ENCODE measurements at regions not wholly inside any gene's neighbourhood (a gene's known extent, or its start where the extent isn't known, plus 50 kb on each side); places are given as distances from the start of the nearest gene placed in this dataset.

DNA sequence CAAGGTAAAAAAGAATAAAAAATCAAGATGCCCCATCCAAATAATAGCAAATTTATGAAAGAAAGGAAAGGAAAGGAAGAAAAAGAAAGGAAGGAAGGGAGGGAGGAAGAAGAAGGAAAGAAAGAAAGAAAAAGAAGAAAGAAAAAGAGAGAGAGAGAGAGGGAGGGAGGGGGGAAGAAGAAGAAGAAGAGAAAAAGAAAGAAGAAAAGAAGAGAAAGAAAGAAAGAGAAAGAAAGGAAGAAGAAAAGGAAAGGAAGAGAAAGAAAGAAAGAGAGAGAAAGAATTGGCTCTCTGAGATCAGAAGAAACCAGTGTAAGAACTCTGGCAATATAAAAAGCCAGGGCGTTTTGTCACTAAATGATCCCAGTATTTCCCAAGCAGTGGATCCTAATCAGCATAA is 401.7 kb downstream of the EPHA7 start:
- no peak overlapping the region for H3K27ac ChIP-seq (ENCODE audit: low read depth in 1 of 2, low read length in 2 of 2)
- no peaks in the 10 kb centered on the region for H3K4me1 ChIP-seq (ENCODE audit: control insufficient read depth in 4 of 4, insufficient read depth in 4 of 4, low read length in 3 of 4)
- H3K4me3 ChIP-seq (ENCODE audit: low read depth in 1 of 3, low read length in 3 of 3) = no peak overlapping the region
- no peak overlapping the region for H3K9ac ChIP-seq (ENCODE audit: low read depth in 1 of 2, low read length in 2 of 2)
- peaks cover 0 to 4% (median 0%) of the 10 kb centered on the region in 4 donors for H3K9me3 ChIP-seq (ENCODE audit: control insufficient read depth in 4 of 4, low read length in 3 of 4)
- 63% methylated on average over 1 of the region's 1 CpG for WGBS
- no peak for TF ChIP-seq GABPA (IDR thresholded peaks at IDR 0.05 in 1 of 2, conservative IDR thresholded peaks at IDR 0.05 in 1 of 2)
- no peak for TF ChIP-seq JUND (IDR thresholded peaks at IDR 0.05)
- no peak for TF ChIP-seq MAX (IDR thresholded peaks at IDR 0.05)
- no peak for TF ChIP-seq RAD21 (IDR thresholded peaks at IDR 0.05)
- no peak for TF ChIP-seq HNF4A (conservative IDR thresholded peaks at IDR 0.05)
- TF ChIP-seq REST (IDR thresholded peaks at IDR 0.05) = no peak
- TF ChIP-seq EGR1 (IDR thresholded peaks at IDR 0.05; ENCODE audit: low read depth in 2 of 2) = no peak
- no peak for DNase-seq (ENCODE audit: low spot score)
- H3K27me3 ChIP-seq (ENCODE audit: control insufficient read depth in 4 of 4, insufficient read depth in 4 of 4, low read length in 3 of 4) = no peaks in the 10 kb centered on the region
- no peaks in the 10 kb centered on the region for H3K36me3 ChIP-seq (ENCODE audit: control insufficient read depth in 4 of 4, insufficient read depth in 3 of 4, low read depth in 1 of 4, low read length in 3 of 4)

DNA sequence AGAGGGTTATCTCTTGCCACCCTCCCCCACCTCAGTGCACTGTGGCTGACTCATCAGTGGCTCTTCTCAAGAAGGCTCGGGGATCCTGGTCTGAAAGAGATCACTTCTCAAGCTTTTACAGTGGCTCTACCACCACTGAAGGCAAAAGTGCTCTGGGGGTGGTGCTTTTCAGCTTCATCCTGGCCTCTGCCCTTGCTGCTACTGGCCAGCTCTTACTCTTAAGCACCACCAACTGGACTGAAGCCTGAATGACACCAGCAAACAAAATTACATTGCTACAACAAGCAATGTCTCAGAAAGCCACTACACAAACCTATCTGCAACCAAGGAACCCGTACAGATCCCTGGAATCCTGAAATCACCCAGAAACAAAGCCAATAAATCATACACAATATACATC is 402.1 kb downstream of the EPHA7 start:
- TF ChIP-seq JUND (IDR thresholded peaks at IDR 0.05) (no peak), YY1 (IDR thresholded peaks at IDR 0.05) (no peak), NR2F2 (IDR thresholded peaks at IDR 0.05) (no peak), RAD21 (IDR thresholded peaks at IDR 0.05) (no peak), SP1 (IDR thresholded peaks at IDR 0.05) (no peak), RXRA (IDR thresholded peaks at IDR 0.05) (no peak), ATF3 (IDR thresholded peaks at IDR 0.05) (no peak), EGR1 (IDR thresholded peaks at IDR 0.05; ENCODE audit: low read depth in 2 of 2) (no peak), TAF1 (conservative IDR thresholded peaks at IDR 0.05) (no peak), REST (IDR thresholded peaks at IDR 0.05) (no peak), HNF4A (conservative IDR thresholded peaks at IDR 0.05) (no peak), FOXA2 (IDR thresholded peaks at IDR 0.05) (no peak), GABPA (IDR thresholded peaks at IDR 0.05 in 1 of 2, conservative IDR thresholded peaks at IDR 0.05 in 1 of 2) (no peak), FOXA1 (IDR thresholded peaks at IDR 0.05) (no peak)
- Histone ChIP-seq H3K27me3 (ENCODE audit: control insufficient read depth in 4 of 4, insufficient read depth in 4 of 4, low read length in 3 of 4) (no peaks in the 10 kb centered on the region), H3K9ac (ENCODE audit: low read depth in 1 of 2, low read length in 2 of 2) (no peak overlapping the region), H3K27ac (ENCODE audit: low read depth in 1 of 2, low read length in 2 of 2) (no peak overlapping the region), H3K4me1 (ENCODE audit: control insufficient read depth in 4 of 4, insufficient read depth in 4 of 4, low read length in 3 of 4) (no peaks in the 10 kb centered on the region), H3K9me3 (ENCODE audit: control insufficient read depth in 4 of 4, low read length in 3 of 4) (peaks cover 0 to 4% (median 0%) of the 10 kb centered on the region in 4 donors), H3K36me3 (ENCODE audit: control insufficient read depth in 4 of 4, insufficient read depth in 3 of 4, low read depth in 1 of 4, low read length in 3 of 4) (no peaks in the 10 kb centered on the region), H3K4me3 (ENCODE audit: low read depth in 1 of 3, low read length in 3 of 3) (no peak overlapping the region)
- WGBS = 54% methylated on average over 2 of the region's 2 CpGs
- no peak for DNase-seq (ENCODE audit: low spot score)

All from liver (tissue), 7 donors.